ENCODE measurements at regions not wholly inside any gene's neighbourhood (a gene's known extent, or its start where the extent isn't known, plus 50 kb on each side); places are given as distances from the start of the nearest gene placed in this dataset.

DNA sequence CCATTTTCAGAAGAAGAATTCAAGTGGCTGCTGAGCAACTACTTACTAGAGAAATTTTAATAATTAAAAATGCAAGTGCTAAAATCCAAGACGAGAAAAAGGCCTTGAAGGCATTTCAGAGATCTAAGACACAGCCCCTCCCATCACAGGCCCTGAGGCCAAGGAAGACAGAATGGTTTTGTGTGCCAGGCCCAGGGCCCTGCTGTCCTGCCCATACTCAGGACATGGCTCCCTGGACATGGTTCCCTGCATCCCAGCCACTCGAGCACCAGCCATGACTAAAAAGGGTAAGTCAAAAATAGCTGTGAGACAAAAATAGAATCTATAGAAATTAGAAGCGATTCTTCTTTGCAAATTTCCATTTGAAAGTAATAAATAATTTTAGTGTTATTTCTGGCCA, 364.9 kb downstream of the COL12A1 start:
- no peak overlapping the region for H3K27ac ChIP-seq (ENCODE audit: low read length)
- no peaks in the 10 kb centered on the region for H3K36me3 ChIP-seq (ENCODE audit: low read depth, low read length)
- TF ChIP-seq EZH2 (IDR thresholded peaks at IDR 0.05; ENCODE audit: low read length, unreplicated experiment): no peak
- TF ChIP-seq, protein P1, sequence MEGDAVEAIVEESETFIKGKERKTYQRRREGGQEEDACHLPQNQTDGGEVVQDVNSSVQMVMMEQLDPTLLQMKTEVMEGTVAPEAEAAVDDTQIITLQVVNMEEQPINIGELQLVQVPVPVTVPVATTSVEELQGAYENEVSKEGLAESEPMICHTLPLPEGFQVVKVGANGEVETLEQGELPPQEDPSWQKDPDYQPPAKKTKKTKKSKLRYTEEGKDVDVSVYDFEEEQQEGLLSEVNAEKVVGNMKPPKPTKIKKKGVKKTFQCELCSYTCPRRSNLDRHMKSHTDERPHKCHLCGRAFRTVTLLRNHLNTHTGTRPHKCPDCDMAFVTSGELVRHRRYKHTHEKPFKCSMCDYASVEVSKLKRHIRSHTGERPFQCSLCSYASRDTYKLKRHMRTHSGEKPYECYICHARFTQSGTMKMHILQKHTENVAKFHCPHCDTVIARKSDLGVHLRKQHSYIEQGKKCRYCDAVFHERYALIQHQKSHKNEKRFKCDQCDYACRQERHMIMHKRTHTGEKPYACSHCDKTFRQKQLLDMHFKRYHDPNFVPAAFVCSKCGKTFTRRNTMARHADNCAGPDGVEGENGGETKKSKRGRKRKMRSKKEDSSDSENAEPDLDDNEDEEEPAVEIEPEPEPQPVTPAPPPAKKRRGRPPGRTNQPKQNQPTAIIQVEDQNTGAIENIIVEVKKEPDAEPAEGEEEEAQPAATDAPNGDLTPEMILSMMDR (conservative IDR thresholded peaks at IDR 0.05; ENCODE audit: low read depth, low read length): no peak
- no peak for TF ChIP-seq EZH2phosphoT487 (IDR thresholded peaks at IDR 0.05; ENCODE audit: borderline replicate concordance, low read length)
- H3K9me2 ChIP-seq (replicated peaks; ENCODE audit: low read length): no peaks in the 10 kb centered on the region
- CTCF ChIA-PET: no interaction called here
- H3K9ac ChIP-seq (ENCODE audit: low read length): no peak overlapping the region
- H3K4me3 ChIP-seq (ENCODE audit: low read length): no peak overlapping the region
- intact Hi-C loops (cut with micrococcal nuclease): no loop called here
- DNase-seq: no peak
- no peaks in the 10 kb centered on the region for H3F3A ChIP-seq (ENCODE audit: low read length, unreplicated experiment)
- BruUV-seq (replicated peaks): no TSS peak
- no peak for ATAC-seq
- H4K20me1 ChIP-seq (ENCODE audit: low read length): no peaks in the 10 kb centered on the region
- no peaks in the 10 kb centered on the region for H3K9me3 ChIP-seq (ENCODE audit: low read length)
- POLR2A ChIA-PET (ENCODE audit: unreplicated experiment): no interaction called here
- no peaks in the 10 kb centered on the region for H3K79me2 ChIP-seq (ENCODE audit: low read length)
- H3K27me3 ChIP-seq (ENCODE audit: low read length): no peaks in the 10 kb centered on the region
- no peaks in the 10 kb centered on the region for H3K4me1 ChIP-seq (ENCODE audit: insufficient read depth, low read length)
- no peak overlapping the region for H3K4me2 ChIP-seq (ENCODE audit: low read length)
- no peak overlapping the region for H2AFZ ChIP-seq (ENCODE audit: low read length)

DNA sequence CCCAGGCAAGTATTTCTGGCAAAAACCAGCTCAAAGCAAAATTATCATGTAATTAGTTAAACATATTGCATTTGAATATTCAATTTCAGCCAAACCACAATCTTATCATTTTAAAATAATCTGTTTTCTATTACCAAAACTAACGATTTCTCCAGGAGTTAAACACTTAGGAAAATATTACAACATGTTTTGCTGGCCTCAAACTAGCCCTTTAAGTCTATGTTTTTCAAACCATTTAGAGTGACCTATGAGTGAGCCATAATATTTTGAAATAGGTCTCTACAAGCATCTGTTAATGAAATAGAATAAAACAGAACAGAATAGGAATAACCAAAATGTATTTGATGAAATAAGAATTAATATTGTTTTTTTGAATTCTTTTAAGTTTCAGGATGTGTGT, 370.9 kb downstream of the COL12A1 start:
- no peaks in the 10 kb centered on the region for H3K9me3 ChIP-seq (ENCODE audit: low read length)
- H4K20me1 ChIP-seq (ENCODE audit: low read length): no peaks in the 10 kb centered on the region
- no peak overlapping the region for H3K27ac ChIP-seq (ENCODE audit: low read length)
- ATAC-seq (no peak), DNase-seq (no peak)
- no peaks in the 10 kb centered on the region for H3K36me3 ChIP-seq (ENCODE audit: low read depth, low read length)
- no TSS peak for BruUV-seq (replicated peaks)
- intact Hi-C loops (cut with micrococcal nuclease): no loop called here
- TF ChIP-seq, protein P1 (conservative IDR thresholded peaks at IDR 0.05; ENCODE audit: low read depth, low read length): no peak
- TF ChIP-seq EZH2 (IDR thresholded peaks at IDR 0.05; ENCODE audit: low read length, unreplicated experiment) (no peak), EZH2phosphoT487 (IDR thresholded peaks at IDR 0.05; ENCODE audit: borderline replicate concordance, low read length) (no peak)
- no peaks in the 10 kb centered on the region for H3K27me3 ChIP-seq (ENCODE audit: low read length)
- H3K4me1 ChIP-seq (ENCODE audit: insufficient read depth, low read length): no peaks in the 10 kb centered on the region
- ChIA-PET CTCF (no interaction called here), POLR2A (ENCODE audit: unreplicated experiment) (no interaction called here)
- no peak overlapping the region for H3K4me3 ChIP-seq (ENCODE audit: low read length)
- H3F3A ChIP-seq (ENCODE audit: low read length, unreplicated experiment): no peaks in the 10 kb centered on the region
- no peaks in the 10 kb centered on the region for H3K9me2 ChIP-seq (replicated peaks; ENCODE audit: low read length)
- no peak overlapping the region for H2AFZ ChIP-seq (ENCODE audit: low read length)
- no peak overlapping the region for H3K4me2 ChIP-seq (ENCODE audit: low read length)
- H3K79me2 ChIP-seq (ENCODE audit: low read length): no peaks in the 10 kb centered on the region
- no peak overlapping the region for H3K9ac ChIP-seq (ENCODE audit: low read length)

DNA sequence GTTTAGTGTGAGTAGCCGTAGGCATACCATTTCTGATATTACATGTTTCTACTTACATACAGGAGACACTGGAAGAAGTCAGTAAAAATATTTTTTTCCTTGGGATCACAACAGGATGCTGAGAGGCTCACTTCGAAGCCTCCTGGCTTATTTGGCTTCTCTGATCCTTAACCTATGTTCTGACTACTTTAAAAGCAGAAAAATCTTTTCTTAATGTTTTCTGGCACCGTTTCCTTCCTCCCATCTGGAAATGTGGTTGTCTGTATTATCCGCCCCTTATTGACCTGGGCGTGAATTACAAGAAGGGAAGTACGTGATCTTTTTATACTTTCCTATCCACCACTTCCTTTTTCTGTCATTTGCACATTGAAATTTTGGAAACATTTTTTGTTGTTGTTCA, 379.6 kb downstream of the COL12A1 start:
- ChIA-PET CTCF (no interaction called here), POLR2A (ENCODE audit: unreplicated experiment) (no interaction called here)
- Histone ChIP-seq H3K79me2 (ENCODE audit: low read length) (no peaks in the 10 kb centered on the region), H3K4me1 (ENCODE audit: insufficient read depth, low read length) (no peaks in the 10 kb centered on the region), H3K27ac (ENCODE audit: low read length) (no peak overlapping the region), H2AFZ (ENCODE audit: low read length) (no peak overlapping the region), H3K9me2 (replicated peaks; ENCODE audit: low read length) (no peaks in the 10 kb centered on the region), H3F3A (ENCODE audit: low read length, unreplicated experiment) (no peaks in the 10 kb centered on the region), H4K20me1 (ENCODE audit: low read length) (no peaks in the 10 kb centered on the region), H3K27me3 (ENCODE audit: low read length) (no peaks in the 10 kb centered on the region), H3K4me3 (ENCODE audit: low read length) (no peak overlapping the region), H3K36me3 (ENCODE audit: low read depth, low read length) (no peaks in the 10 kb centered on the region), H3K9me3 (ENCODE audit: low read length) (no peaks in the 10 kb centered on the region), H3K9ac (ENCODE audit: low read length) (no peak overlapping the region), H3K4me2 (ENCODE audit: low read length) (no peak overlapping the region)
- TF ChIP-seq EZH2 (IDR thresholded peaks at IDR 0.05; ENCODE audit: low read length, unreplicated experiment): no peak
- TF ChIP-seq, protein P1 (conservative IDR thresholded peaks at IDR 0.05; ENCODE audit: low read depth, low read length): no peak
- no peak for TF ChIP-seq EZH2phosphoT487 (IDR thresholded peaks at IDR 0.05; ENCODE audit: borderline replicate concordance, low read length)
- BruUV-seq (replicated peaks): no TSS peak
- ATAC-seq (no peak), DNase-seq (no peak)
- intact Hi-C loops (cut with micrococcal nuclease): no loop called here
